ENCODE measurements at regions not wholly inside any gene's neighbourhood (a gene's known extent, or its start where the extent isn't known, plus 50 kb on each side); places are given as distances from the start of the nearest gene placed in this dataset.

GRCh38 chr10:42952931-42953683, 123.8 kb upstream of the RET start:
- no peak for DNase-seq

DNA sequence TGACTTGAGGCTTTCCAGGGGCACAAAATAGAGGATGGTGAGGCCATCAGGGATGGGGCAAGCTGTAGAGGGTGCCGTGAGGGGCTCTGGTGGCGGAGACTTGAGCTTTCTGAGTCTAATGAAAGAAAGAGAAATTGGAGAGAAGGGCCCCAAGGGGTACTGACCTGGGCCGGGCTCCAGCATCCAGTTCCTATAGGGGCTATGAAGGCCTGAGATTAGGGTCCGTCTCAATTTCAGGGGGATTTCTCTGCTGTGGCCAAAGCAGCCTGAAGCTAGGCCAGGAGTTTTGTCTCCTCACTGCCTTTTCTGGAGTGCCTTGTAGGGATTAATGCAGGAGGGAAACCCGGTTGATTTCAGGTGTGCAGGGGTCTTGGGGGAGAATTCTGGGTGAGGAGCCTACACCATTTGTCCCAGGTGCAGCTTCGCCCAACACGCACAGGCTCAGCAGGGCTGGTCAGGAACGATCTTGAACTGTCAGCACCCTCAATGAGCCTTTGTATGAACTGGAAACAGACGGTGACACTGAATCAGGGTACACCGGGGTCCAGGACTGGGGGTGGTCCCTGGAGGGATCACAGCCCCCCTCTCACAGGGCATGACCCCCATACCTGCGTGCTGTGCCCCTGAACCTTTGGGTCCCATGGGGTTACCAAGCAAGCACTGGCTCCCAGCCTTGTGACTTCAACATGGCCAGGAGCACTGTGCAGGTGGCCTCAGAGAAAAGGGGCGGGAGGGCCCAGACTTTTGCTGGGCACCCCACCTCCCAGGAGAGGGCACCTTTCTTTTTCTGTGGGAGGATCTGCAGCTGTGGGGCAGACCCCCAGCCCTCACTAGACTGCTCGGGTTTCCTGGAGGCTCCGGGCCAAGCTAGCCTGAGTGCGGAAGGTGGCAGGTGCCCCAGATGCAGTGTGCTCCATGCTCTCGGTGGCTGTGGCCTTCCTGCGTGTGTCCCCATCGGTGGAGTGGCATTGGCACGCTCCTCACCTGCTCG, 122.9 kb upstream of the RET start:
- no peak for DNase-seq

DNA sequence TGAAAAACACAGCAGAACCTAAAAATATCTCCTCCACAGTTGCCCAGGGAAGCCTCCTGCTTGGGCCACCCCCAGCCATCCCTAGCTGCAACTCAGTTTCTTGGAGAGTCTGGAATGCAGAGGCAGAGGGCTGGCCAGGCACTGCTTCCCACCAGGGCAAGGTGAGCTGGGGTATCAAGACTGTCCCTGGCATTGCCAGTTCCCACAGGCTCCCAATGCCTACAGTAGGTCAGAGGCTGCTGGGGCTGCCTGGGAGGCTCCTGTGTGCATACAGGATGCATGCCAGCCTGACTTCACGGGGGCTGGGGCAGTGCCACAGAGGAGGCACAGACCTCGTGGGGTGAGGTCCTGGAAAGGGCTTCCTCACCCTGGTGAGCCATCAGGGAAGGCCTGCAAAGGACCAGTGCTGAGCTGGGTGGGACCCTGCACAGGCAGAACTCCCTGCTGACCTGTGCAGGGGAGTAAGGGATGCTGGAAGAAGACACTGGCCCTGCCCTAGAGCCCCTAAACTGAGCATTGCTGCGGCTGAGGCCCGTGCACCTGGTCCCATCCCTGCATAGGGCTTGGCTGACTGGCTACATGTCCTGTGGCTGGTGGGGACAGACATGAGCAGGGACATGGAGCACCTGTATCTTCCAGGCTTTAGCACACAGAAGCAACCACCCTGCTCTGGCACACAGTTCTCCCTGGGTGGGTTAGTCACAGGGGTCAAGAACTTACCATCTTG, 121.9 kb upstream of the RET start:
- DNase-seq = no peak

GRCh38 chr10:42955493-42955889, 121.4 kb upstream of the RET start:
- DNase-seq = no peak

DNA sequence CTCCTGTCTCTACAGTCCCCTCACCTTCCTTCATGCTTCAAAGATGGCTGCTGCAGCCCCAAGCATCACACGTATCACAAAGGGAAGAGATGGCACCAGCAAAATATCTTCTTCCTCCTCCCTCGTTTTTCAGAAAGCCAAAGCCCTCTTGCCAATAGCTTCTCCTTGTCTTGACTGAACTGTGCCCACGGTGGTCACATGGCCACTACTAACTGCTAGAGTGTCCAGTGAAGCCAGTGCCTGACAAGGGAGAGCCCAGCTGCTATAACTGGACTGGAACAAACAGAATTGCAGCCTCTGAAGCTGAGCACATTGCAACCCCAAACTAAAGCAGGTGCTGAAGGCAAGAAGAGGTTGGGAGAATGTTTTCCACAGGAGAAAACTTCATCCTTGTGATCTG, 120.8 kb upstream of the RET start:
- DNase-seq = no peak

DNA sequence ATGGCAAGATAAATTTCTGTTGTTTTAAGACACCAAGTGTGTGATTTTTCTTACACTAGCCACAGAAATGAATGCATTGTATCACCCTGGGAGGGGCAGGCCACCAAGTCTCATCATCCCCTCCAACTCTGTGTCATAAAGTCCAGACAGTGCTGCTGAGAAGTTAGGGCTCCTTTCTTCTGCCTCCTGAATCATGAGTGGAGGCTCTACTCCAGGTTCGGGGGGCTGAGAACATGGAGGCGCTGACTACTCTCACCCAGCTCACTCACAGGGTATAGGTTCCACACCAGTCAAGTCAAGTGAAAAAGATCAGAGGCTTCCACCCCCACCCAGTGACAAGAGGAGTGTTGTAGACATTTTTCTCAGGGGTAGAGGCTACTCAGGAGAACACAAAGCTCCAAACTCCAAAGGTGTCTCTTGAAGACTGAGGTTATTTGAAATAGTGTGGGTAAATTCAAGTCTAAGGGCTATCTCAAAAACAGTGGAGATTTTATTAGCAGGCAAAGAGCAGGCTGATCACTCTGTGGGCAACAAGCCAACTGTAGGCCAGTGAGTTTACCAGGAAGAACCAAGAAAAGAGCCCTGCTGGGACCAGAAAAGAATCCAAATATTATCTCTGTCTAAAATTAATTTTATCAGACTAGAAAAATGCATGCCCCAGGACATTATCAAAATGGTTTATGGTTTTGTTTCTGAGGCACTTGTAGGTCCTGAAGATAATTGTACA, 118.6 kb upstream of the RET start:
- DNase-seq = no peak

DNA sequence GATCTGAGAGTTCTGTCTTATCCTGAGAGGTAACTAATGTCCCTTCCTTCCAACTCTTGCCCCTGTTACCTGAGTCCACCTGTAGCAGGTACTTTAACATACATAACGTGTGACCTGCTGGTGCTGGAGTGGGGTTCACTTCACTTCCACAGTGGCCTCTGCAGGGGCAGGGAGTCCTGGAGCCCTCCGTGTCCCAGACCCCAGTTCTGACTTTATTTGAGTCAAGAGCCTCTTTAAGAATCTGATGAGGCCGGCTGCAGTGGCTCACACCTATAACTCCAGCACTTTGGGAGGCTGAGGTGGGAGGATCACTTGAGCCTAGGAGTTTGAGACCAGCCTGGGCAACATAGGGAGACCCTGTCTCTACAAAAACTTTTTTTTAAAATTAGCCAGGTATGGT, 117.0 kb upstream of the RET start:
- DNase-seq = no peak

GRCh38 chr10:42960491-42960990, 116.3 kb upstream of the RET start:
- no peak for DNase-seq

- DNase-seq = no peak
Observed at GRCh38 chr10:42960991-42961795, 115.7 kb upstream of the RET start.

- DNase-seq = no peak
Observed at GRCh38 chr10:42961796-42962109, 115.1 kb upstream of the RET start.

- no peak for DNase-seq
Observed at GRCh38 chr10:42962110-42962901, 114.6 kb upstream of the RET start.

GRCh38 chr10:42962902-42963231, 114.0 kb upstream of the RET start:
- no peak for DNase-seq

- no peak for DNase-seq
Observed at GRCh38 chr10:42963312-42963711, 113.6 kb upstream of the RET start.

- no peak for DNase-seq
Observed at GRCh38 chr10:42969147-42969546, 107.7 kb upstream of the RET start.

DNA sequence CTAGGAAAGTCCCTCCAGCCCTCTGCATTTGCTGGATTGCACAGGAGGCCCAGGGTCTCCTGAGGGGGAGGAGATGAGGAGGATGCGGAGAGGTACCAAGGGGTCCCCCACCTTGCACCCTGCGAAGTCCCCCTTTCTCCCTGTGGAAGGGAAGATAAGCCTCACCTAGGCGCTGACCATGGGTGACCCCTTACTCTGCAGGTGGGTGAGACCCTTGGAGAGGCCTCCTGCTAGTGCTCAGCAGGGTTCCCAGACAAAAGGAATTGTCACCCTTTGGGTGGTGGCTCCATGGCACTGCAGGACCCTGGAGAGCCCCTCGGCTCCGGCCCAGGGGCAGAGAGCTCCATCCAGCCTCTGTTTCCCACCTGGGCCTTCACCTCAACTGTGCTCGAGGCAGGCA, 107.0 kb upstream of the RET start:
- DNase-seq = no peak

GRCh38 chr10:42970451-42971250, 106.2 kb upstream of the RET start:
- no peak for DNase-seq

- no peak for DNase-seq
Observed at GRCh38 chr10:42971251-42971599, 105.6 kb upstream of the RET start.

DNA sequence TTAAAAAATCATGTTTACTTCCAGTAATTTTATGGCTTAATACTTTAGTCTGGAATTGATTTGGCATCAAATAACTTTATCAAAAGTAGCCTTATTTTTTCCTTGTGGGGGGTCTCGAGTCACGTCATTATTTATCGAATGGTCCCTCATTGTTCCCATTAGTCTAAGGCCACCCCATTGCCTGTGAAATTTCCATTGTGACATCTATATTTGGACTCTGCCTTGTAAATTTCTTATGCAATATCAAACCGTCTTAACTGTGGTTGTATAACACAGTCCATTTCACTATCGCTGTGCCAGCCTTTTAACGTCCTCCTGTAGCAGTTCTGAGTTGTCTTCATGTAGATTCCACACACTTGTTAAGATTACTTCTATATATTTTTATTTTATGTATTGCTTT, 103.9 kb upstream of the RET start:
- DNase-seq = no peak

GRCh38 chr10:42973411-42973810, 103.5 kb upstream of the RET start:
- DNase-seq = no peak
